ENCODE measurements at regions not wholly inside any gene's neighbourhood (a gene's known extent, or its start where the extent isn't known, plus 50 kb on each side); places are given as distances from the start of the nearest gene placed in this dataset.
"Not testable (repeated sequence)": the region's sequence is repeated elsewhere in the genome, so short reads cannot be mapped to it uniquely, and the experiment has no call there.

DNA sequence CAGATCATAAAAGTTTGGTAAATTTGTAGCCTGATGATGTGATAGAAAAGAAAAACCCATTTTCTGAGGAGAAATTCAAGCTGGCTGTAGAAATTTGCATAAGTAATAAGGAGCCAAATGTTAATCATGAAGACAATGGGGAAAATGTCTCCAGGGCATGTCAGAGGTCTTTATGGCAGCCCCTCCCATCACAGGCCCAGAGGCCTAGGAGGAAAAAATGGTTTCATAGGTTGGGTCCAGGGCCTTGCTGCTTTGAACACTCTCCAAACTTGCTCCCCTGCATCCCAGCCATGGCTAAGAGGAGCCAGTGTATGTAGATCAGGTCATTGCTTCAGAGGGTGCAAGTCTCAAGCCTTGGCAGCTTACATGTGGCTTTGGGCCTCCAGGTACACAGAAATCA, 903.9 kb upstream of the ADAMTS5 start:
- not testable (repeated sequence) for TF ChIP-seq CTCF, POLR2A, POLR2AphosphoS5 (IDR thresholded peaks at IDR 0.05)
